ENCODE measurements at regions not wholly inside any gene's neighbourhood (a gene's known extent, or its start where the extent isn't known, plus 50 kb on each side); places are given as distances from the start of the nearest gene placed in this dataset.

- Histone ChIP-seq H4K5ac (ENCODE audit: low read depth, low read length) (peak overlapping the region; percentile 65), H3K27ac (ENCODE audit: insufficient read depth, low read length) (peak overlapping the region; percentile 99), H3K56ac (ENCODE audit: extremely low read depth, insufficient read depth, low read length) (no peak overlapping the region), H4K91ac (ENCODE audit: insufficient read depth, low read depth, low read length) (peak overlapping the region; percentile 100), H3K79me1 (ENCODE audit: low read depth in 1 of 2, low read length in 2 of 2) (peaks cover 13 to 70% of the 10 kb centered on the region in 2 experiments), H3K9ac (ENCODE audit: low read depth, low read length) (peak overlapping the region; percentile 37), H2AFZ (replicated peaks; ENCODE audit: low read length, poor library complexity) (peak overlapping the region; percentile 28), H3K9me3 (ENCODE audit: control insufficient read depth, insufficient read depth, low read length) (no peaks in the 10 kb centered on the region), H3K14ac (replicated peaks; ENCODE audit: low read depth, low read length) (peak overlapping the region; percentile 99), H4K8ac (ENCODE audit: low read depth in 2 of 2, low read length in 2 of 2) (peak overlapping the region; percentile 99 to 100; a peak in 3 of 4 replicates), H2BK5ac (ENCODE audit: low read depth, low read length, poor library complexity, severe bottlenecking) (peak overlapping the region; percentile 1), H3K36me3 (ENCODE audit: control insufficient read depth, insufficient read depth, low read length) (peaks cover 2% of the 10 kb centered on the region; the same call in 1 of the 2 replicates), H2BK20ac (ENCODE audit: low read depth, low read length) (peak overlapping the region; percentile 88; the same call in 1 of the 2 replicates), H2AK5ac (ENCODE audit: low read depth, low read length) (peak overlapping the region; percentile 100), H3K23ac (ENCODE audit: low read depth, low read length) (peak overlapping the region; percentile 75; the same call in 1 of the 2 replicates), H4K20me1 (ENCODE audit: insufficient read depth, low read length) (no peaks in the 10 kb centered on the region; the same call in 1 of the 2 replicates), H3K4ac (ENCODE audit: low read depth, low read length) (peak overlapping the region; percentile 100), H2AK9ac (replicated peaks; ENCODE audit: low read depth, low read length, poor library complexity) (peak overlapping the region; percentile 98), H3K4me2 (ENCODE audit: low read depth, low read length) (no peak overlapping the region; the same call in 1 of the 2 replicates), H3K9me1 (ENCODE audit: insufficient read depth, low read length) (peaks cover 20% of the 10 kb centered on the region), H3K18ac (ENCODE audit: low read depth, low read length) (peak overlapping the region; percentile 46), H3K4me1 (ENCODE audit: control insufficient read depth, insufficient read depth, low read length) (peaks cover 56% of the 10 kb centered on the region), H3K27me3 (ENCODE audit: control insufficient read depth, insufficient read depth, low read length) (no peaks in the 10 kb centered on the region), H2BK15ac (ENCODE audit: low read depth, low read length) (peak overlapping the region; percentile 83; the same call in 2 of the 3 replicates), H3K4me3 (ENCODE audit: insufficient read depth, low read depth, low read length) (no peak overlapping the region), H2BK120ac (ENCODE audit: low read depth, low read length) (peak overlapping the region; percentile 100)
- dilution Hi-C loops (cut with HindIII; ENCODE audit: low sequenced_read_pairs, unreplicated experiment) (no loop called here), in situ Hi-C loops (cut with MboI; ENCODE audit: low sequenced_read_pairs) (no loop called here), intact Hi-C loops (cut with micrococcal nuclease) (no loop called here)
- ChIA-PET CTCF (no interaction called here), POLR2A (ENCODE audit: unreplicated experiment) (interaction anchor here (0.6 kb wide), 1 partner anchor 28 kb away, joined by 3 read pairs; no protein-coding TSS in a partner anchor)
- peak; percentile 78 for TF ChIP-seq USF2 (IDR thresholded peaks at IDR 0.05; ENCODE audit: low read depth, low read length)
- TF ChIP-seq CTCF (conservative IDR thresholded peaks at IDR 0.05; ENCODE audit: low read depth, low read length) = no peak
- peak; percentile 53 for TF ChIP-seq BHLHE40 (IDR thresholded peaks at IDR 0.05; ENCODE audit: low read depth, low read length)
- no peak for ATAC-seq (ENCODE audit: low read depth)
- DNase-seq = no peak
- WGBS, 2 experiments (ENCODE audit: extremely low coverage in 2 of 2, insufficient read length in 1 of 2) = 53% methylated on average over 3 of the region's 8 CpGs; no CpG with 5 or more reads in 1 of the 2 experiments
- no TSS peak for BruUV-seq (replicated peaks)
Measured at GRCh38 chr9:129491487-129491855, 129.4 kb downstream of the C9orf50 start.
